GM23248 (cell line): ENCODE measurements at regions not wholly inside any gene's neighbourhood (a gene's known extent, or its start where the extent isn't known, plus 50 kb on each side); places are given as distances from the start of the nearest gene placed in this dataset.

Experiments used
- EZH2 ChIP-seq: fragments of 200-600 bp; sonication (generic); IDR thresholded peaks from 2 replicates; pipeline ENCODE4 v1.6.1; 2018; ENCODE audit warnings: antibody characterized with exemption, mild to moderate bottlenecking; ENCODE audit not compliant: insufficient read depth, poor library complexity, severe bottlenecking
- EZH2phosphoT487 ChIP-seq: fragments of 200-600 bp; sonication (generic); IDR thresholded peaks from 2 replicates; pipeline ENCODE4 v1.6.1; 2018; ENCODE audit warnings: antibody characterized with exemption, moderate library complexity, mild to moderate bottlenecking, low read depth; ENCODE audit not compliant: insufficient read depth

DNA sequence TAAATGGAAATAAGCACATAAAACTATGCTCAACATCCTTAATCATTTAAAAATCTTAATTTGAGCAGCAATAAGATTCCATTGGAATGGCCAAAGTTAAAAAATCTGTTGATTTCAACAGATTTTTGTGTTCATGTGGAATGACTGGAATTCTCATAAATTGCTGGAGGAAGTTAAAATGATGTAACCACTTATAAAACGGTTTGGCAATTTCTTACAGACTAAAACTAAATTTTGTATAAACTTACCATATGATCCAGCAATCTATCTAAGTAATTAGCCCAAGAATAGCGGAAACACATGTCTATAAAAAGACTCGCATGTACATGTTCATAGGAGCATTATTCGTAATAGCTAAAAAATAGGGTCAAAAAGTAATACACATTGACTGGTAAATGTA is 1713.6 kb downstream of the SI start:
- no peak for TF ChIP-seq EZH2phosphoT487
- TF ChIP-seq EZH2 = no peak
